B cell (primary cell): ENCODE measurements at regions not wholly inside any gene's neighbourhood (a gene's known extent, or its start where the extent isn't known, plus 50 kb on each side); places are given as distances from the start of the nearest gene placed in this dataset.

Experiments used
- ATAC-seq: fragments of 200-7000 bp; cut with Tn5 transposase; one replicate; pipeline ENCODE4 v1.10.0; 2021; ENCODE audit warnings: low read depth, mild to moderate bottlenecking, moderate number of reproducible peaks, moderate library complexity
- CTCF ChIA-PET: fragments of 350-600 bp; sonication (Branson Sonifier 250); formaldehyde crosslinking; loops from one replicate; lab custom pipeline; 2021; ENCODE audit warnings: antibody characterized with exemption, inconsistent platforms; lab: Charles Lee
- POLR2A ChIA-PET: fragments of 350-600 bp; sonication (Branson Sonifier 250); formaldehyde crosslinking; loops from one replicate; lab custom pipeline; 2021; ENCODE audit warnings: antibody characterized with exemption; lab: Charles Lee
- DNase-seq: peaks from one replicate; pipeline ENCODE4 v3.0.0; 2013
- H2AFZ ChIP-seq: 2 replicates; pipeline ENCODE4 v1.6.1; 2012; ENCODE audit warnings: mild to moderate bottlenecking, low read depth, low read length; ENCODE audit not compliant: insufficient read depth, poor library complexity, severe bottlenecking
- H3K27ac ChIP-seq, 2 donors: 1 replicate in 1 of 2; 2 replicates in 1 of 2; pipeline ENCODE4 v1.5.1; 2012 to 2013; ENCODE audit warnings: low read length in 2 of 2, mild to moderate bottlenecking in 2 of 2, moderate library complexity in 1 of 2
- H3K27me3 ChIP-seq, 4 experiments: fragments of 200-600 bp in 1 of 4; sonication (generic) in 1 of 4; replicated peaks in 1 of 4; 1 replicate in 2 of 4; 2 replicates in 2 of 4; pipeline versions ENCODE4 v1.6.1 to v1.7.0; 2013 to 2016; ENCODE audit warnings: low read length in 3 of 4, mild to moderate bottlenecking in 2 of 4, mixed read lengths in 1 of 4, moderate library complexity in 1 of 4; ENCODE audit not compliant: insufficient read depth in 4 of 4, control insufficient read depth in 3 of 4; ENCODE audit errors: control extremely low read depth in 1 of 4
- H3K36me3 ChIP-seq, 2 experiments: replicated peaks in 1 of 2; 1 replicate in 1 of 2; 2 replicates in 1 of 2; pipeline versions ENCODE4 v1.6.1 to v1.7.1; 2013; ENCODE audit warnings: low read length in 1 of 2; ENCODE audit not compliant: insufficient read depth in 2 of 2, control insufficient read depth in 1 of 2; ENCODE audit errors: control extremely low read depth in 1 of 2, extremely low read depth in 1 of 2
- H3K4me1 ChIP-seq, 2 donors: fragments of 200-600 bp in 1 of 2; sonication (generic) in 1 of 2; 1 replicate in 1 of 2; 2 replicates in 1 of 2; pipeline versions ENCODE4 v1.5.1 to v1.6.1; 2013 to 2017; ENCODE audit warnings: low read length in 2 of 2; ENCODE audit not compliant: control insufficient read depth in 2 of 2, insufficient read depth in 2 of 2
- H3K4me2 ChIP-seq: replicated peaks from 2 replicates; pipeline ENCODE3; 2012; ENCODE audit warnings: mild to moderate bottlenecking, low read depth, low read length; ENCODE audit not compliant: poor library complexity, severe bottlenecking
- H3K4me3 ChIP-seq, 5 experiments: fragments of 200-600 bp in 1 of 5; sonication (generic) in 1 of 5; 1 replicate in 3 of 5; 2 replicates in 2 of 5; pipeline versions ENCODE4 v1.5.1 to v1.7.0; 2011 to 2016; ENCODE audit warnings: low read length in 4 of 5, mild to moderate bottlenecking in 4 of 5, low read depth in 2 of 5, control low read depth in 1 of 5, moderate library complexity in 1 of 5; ENCODE audit not compliant: insufficient read depth in 1 of 5; ENCODE audit errors: control extremely low read depth in 1 of 5, extremely low read depth in 1 of 5
- H3K79me2 ChIP-seq: fragments of 200-600 bp; sonication (generic); one replicate; pipeline ENCODE4 v1.6.0; 2016; ENCODE audit warnings: low read length; ENCODE audit not compliant: control insufficient read depth, insufficient read depth
- H3K9ac ChIP-seq: fragments of 200-600 bp; sonication (generic); 2 replicates; pipeline ENCODE4 v1.6.1; 2017; ENCODE audit warnings: mild to moderate bottlenecking, low read length, moderate library complexity
- H3K9me3 ChIP-seq, 3 donors: one replicate each; pipeline versions ENCODE4 v1.6.1 to v1.7.1; 2013; ENCODE audit warnings: low read length in 2 of 3; ENCODE audit not compliant: control insufficient read depth in 2 of 3, insufficient read depth in 1 of 3; ENCODE audit errors: control extremely low read depth in 1 of 3
- H4K20me1 ChIP-seq: 2 replicates; pipeline ENCODE4 v1.6.0; 2012; ENCODE audit warnings: mild to moderate bottlenecking, low read length; ENCODE audit not compliant: insufficient read depth, control insufficient read depth, poor library complexity, severe bottlenecking
- H3K27ac Mint-ChIP-seq: one replicate; pipeline ENCODE4 v1.8.0; 2021; ENCODE audit warnings: mixed read lengths
- H3K27me3 Mint-ChIP-seq: one replicate; pipeline ENCODE4 v1.8.0; 2021; ENCODE audit warnings: mixed read lengths
- H3K4me1 Mint-ChIP-seq: one replicate; pipeline ENCODE4 v1.8.0; 2021; ENCODE audit warnings: mixed read lengths
- H3K4me3 Mint-ChIP-seq: one replicate; pipeline ENCODE4 v1.8.0; 2021; ENCODE audit warnings: mixed read lengths
- H3K9me3 Mint-ChIP-seq: one replicate; pipeline ENCODE4 v1.8.0; 2022; ENCODE audit warnings: mixed read lengths; ENCODE audit not compliant: insufficient read depth
- CTCF ChIP-seq: fragments of 200-600 bp; IDR thresholded peaks from one replicate; pipeline ENCODE4 v1.8.0; 2022; ENCODE audit warnings: antibody characterized with exemption, mild to moderate bottlenecking
- EZH2 ChIP-seq: IDR thresholded peaks from 2 replicates; pipeline ENCODE4 v1.6.1; 2012; ENCODE audit warnings: borderline replicate concordance, low read depth, mild to moderate bottlenecking, moderate library complexity, low read length; ENCODE audit not compliant: insufficient read depth, poor library complexity, severe bottlenecking
- WGBS: methylation state at CpG from one replicate; pipeline ENCODE4 v1.1.5; 2013; ENCODE audit warnings: missing lambda C conversion rate; ENCODE audit not compliant: insufficient coverage; 5-methylcytosine and 5-hydroxymethylcytosine counted together
- intact Hi-C: fragments of 100-400 bp; cut with micrococcal nuclease; formaldehyde crosslinking; loops from one replicate; pipeline ENCODE4 v1.10.0; 2022

GRCh38 chr2:234344012-234344411, 152.9 kb downstream of the ARL4C start:
- Histone ChIP-seq H3K27me3 (no peaks in the 10 kb centered on the region), H3K36me3 (no peaks in the 10 kb centered on the region), H3K9me3 (peaks cover 4 to 8% (median 6%) of the 10 kb centered on the region in 3 donors), H3K4me2 (no peak overlapping the region), H4K20me1 (no peaks in the 10 kb centered on the region), H3K9ac (no peak overlapping the region), H2AFZ (no peak overlapping the region), H3K4me1 (peaks cover 12 to 14% of the 10 kb centered on the region in 2 donors), H3K27ac (no peak overlapping the region), H3K4me3 (no peak overlapping the region), H3K79me2 (no peaks in the 10 kb centered on the region)
- DNase-seq (no peak), ATAC-seq (no peak)
- Mint-ChIP-seq H3K9me3 (peaks cover 3% of the 10 kb centered on the region), H3K4me1 (peaks cover 19% of the 10 kb centered on the region), H3K27me3 (peaks cover 12% of the 10 kb centered on the region), H3K4me3 (no peak overlapping the region), H3K27ac (no peak overlapping the region)
- 94% methylated on average over 2 of the region's 2 CpGs for WGBS
- ChIA-PET CTCF (no interaction called here), POLR2A (no interaction called here)
- intact Hi-C loops, result no loop called here
- no peak for TF ChIP-seq EZH2
- TF ChIP-seq CTCF, result no peak

- no peak for TF ChIP-seq EZH2
- no peak for TF ChIP-seq CTCF
- peaks cover 4% of the 10 kb centered on the region for H3K9me3 Mint-ChIP-seq
- H3K4me3 Mint-ChIP-seq, result no peak overlapping the region
- Histone ChIP-seq H3K36me3 (no peaks in the 10 kb centered on the region), H3K9ac (no peak overlapping the region), H3K4me1 (peaks cover 10 to 12% of the 10 kb centered on the region in 2 donors), H3K27me3 (peaks cover 0 to 2% (median 0%) of the 10 kb centered on the region in 4 experiments), H3K27ac (no peak overlapping the region), H3K79me2 (no peaks in the 10 kb centered on the region), H2AFZ (no peak overlapping the region), H3K4me3 (no peak overlapping the region), H3K4me2 (no peak overlapping the region), H3K9me3 (peaks cover 4 to 11% (median 8%) of the 10 kb centered on the region in 3 donors), H4K20me1 (no peaks in the 10 kb centered on the region)
- WGBS, result no CpG with 5 or more reads among the region's 1 CpG
- DNase-seq (no peak), ATAC-seq (no peak)
- no peak overlapping the region for H3K27ac Mint-ChIP-seq
- ChIA-PET CTCF (no interaction called here), POLR2A (no interaction called here)
- peaks cover 12% of the 10 kb centered on the region for H3K27me3 Mint-ChIP-seq
- intact Hi-C loops, result no loop called here
- H3K4me1 Mint-ChIP-seq, result peaks cover 18% of the 10 kb centered on the region
Observed at GRCh38 chr2:234343372-234343771, 153.5 kb downstream of the ARL4C start.
